Endothelial cell of umbilical vein (primary cell): ENCODE measurements at regions not wholly inside any gene's neighbourhood (a gene's known extent, or its start where the extent isn't known, plus 50 kb on each side); places are given as distances from the start of the nearest gene placed in this dataset.

Experiments used
- BruUV-seq: library from RNA; stranded (reverse); fragments of 400-500 nt; replicated peaks from 2 replicates; lab custom pipeline; 2021; lab: Mats Ljungman, UMichigan
- CTCF ChIA-PET: fragments of 300-600, 350-600 bp; sonication (Branson Sonifier 250); formaldehyde crosslinking; loops from one replicate; lab custom pipeline; 2021; ENCODE audit warnings: antibody characterized with exemption, inconsistent platforms; lab: Charles Lee
- POLR2A ChIA-PET: fragments of 300-600, 350-600 bp; sonication (Branson Sonifier 250); formaldehyde crosslinking; loops from one replicate; lab custom pipeline; 2021; ENCODE audit warnings: antibody characterized with exemption, inconsistent platforms; lab: Charles Lee
- DNase-seq: peaks from one replicate; pipeline ENCODE4 v3.0.0-alpha.2; 2011; ENCODE audit warnings: low read depth, low spot score
- FAIRE-seq: peaks from 2 replicates; lab custom pipeline; 2011; peaks lifted over from hg19 to GRCh38; lab: Jason Lieb, UNC
- H2AFZ ChIP-seq: 2 replicates; pipeline ENCODE4 v1.6.0; 2012; ENCODE audit warnings: low read depth, low read length, control low read depth, inconsistent platforms
- H3K27ac ChIP-seq: 2 replicates; pipeline ENCODE4 v1.5.1; 2011; ENCODE audit warnings: low read depth, mild to moderate bottlenecking, control low read depth, low read length, moderate library complexity; ENCODE audit not compliant: insufficient read depth
- H3K27me3 ChIP-seq, 2 experiments: 2 replicates each; pipeline versions ENCODE4 v1.6.0 to v1.6.1; 2011; ENCODE audit warnings: low read length in 2 of 2, mixed read lengths in 1 of 2; ENCODE audit not compliant: control insufficient read depth in 2 of 2, insufficient read depth in 2 of 2
- H3K36me3 ChIP-seq, 2 experiments: 2 replicates in 1 of 2; 3 replicates in 1 of 2; pipeline ENCODE4 v1.5.1; 2011; ENCODE audit warnings: low read length in 2 of 2, mild to moderate bottlenecking in 1 of 2, moderate library complexity in 1 of 2; ENCODE audit not compliant: control insufficient read depth in 2 of 2, insufficient read depth in 2 of 2; ENCODE audit errors: extremely low read depth in 1 of 2
- H3K4me1 ChIP-seq: 3 replicates; pipeline ENCODE4 v1.5.1; 2011; ENCODE audit warnings: mild to moderate bottlenecking, low read length; ENCODE audit not compliant: control insufficient read depth, insufficient read depth; ENCODE audit errors: extremely low read depth
- H3K4me2 ChIP-seq: 2 replicates; pipeline ENCODE4 v1.6.1; 2011; ENCODE audit warnings: low read length, control low read depth, mixed read lengths; ENCODE audit not compliant: insufficient read depth
- H3K4me3 ChIP-seq, 3 experiments: fragments of 200-600 bp in 1 of 3; sonication (generic), shearing (Covaris generic) in 1 of 3; replicated peaks in 1 of 3; 2 replicates each; pipeline ENCODE4 v1.5.1; 2011 to 2016; ENCODE audit warnings: control low read depth in 3 of 3, low read length in 3 of 3, mild to moderate bottlenecking in 2 of 3, inconsistent platforms in 1 of 3, low read depth in 1 of 3, moderate library complexity in 1 of 3; ENCODE audit not compliant: insufficient read depth in 1 of 3
- H3K79me2 ChIP-seq: 2 replicates; pipeline ENCODE4 v1.6.0; 2012; ENCODE audit warnings: low read length, inconsistent platforms; ENCODE audit not compliant: control insufficient read depth, insufficient read depth
- H3K9ac ChIP-seq: replicated peaks from 2 replicates; pipeline ENCODE3; 2011; ENCODE audit warnings: low read length, control low read depth; ENCODE audit not compliant: insufficient read depth; ENCODE audit errors: extremely low read depth
- H3K9me1 ChIP-seq: replicated peaks from 3 replicates; pipeline ENCODE4 v1.6.0; 2011; ENCODE audit warnings: mild to moderate bottlenecking, low read length; ENCODE audit not compliant: control insufficient read depth, insufficient read depth; ENCODE audit errors: extremely low read depth
- H3K9me3 ChIP-seq: replicated peaks from 2 replicates; pipeline ENCODE4 v1.5.1; 2012; ENCODE audit warnings: low read length, inconsistent platforms; ENCODE audit not compliant: control insufficient read depth, insufficient read depth
- H4K20me1 ChIP-seq: replicated peaks from 2 replicates; pipeline ENCODE3; 2011; ENCODE audit warnings: mild to moderate bottlenecking, low read length; ENCODE audit not compliant: control insufficient read depth, insufficient read depth; ENCODE audit errors: extremely low read depth
- FOS ChIP-seq: IDR thresholded peaks from 2 replicates; pipeline ENCODE4 v1.6.1; 2011; ENCODE audit warnings: mild to moderate bottlenecking, low read length, moderate library complexity, borderline replicate concordance; ENCODE audit not compliant: insufficient read depth
- GATA2 ChIP-seq: IDR thresholded peaks from 2 replicates; pipeline ENCODE4 v1.7.0; 2011; ENCODE audit warnings: low read depth, mild to moderate bottlenecking, moderate library complexity, mixed read lengths, low read length; ENCODE audit not compliant: insufficient read length, insufficient read depth
- JUN ChIP-seq: IDR thresholded peaks from 2 replicates; pipeline ENCODE4 v1.6.1; 2011; ENCODE audit warnings: borderline replicate concordance, low read depth; ENCODE audit not compliant: insufficient read length, insufficient read depth
- MYC ChIP-seq: IDR thresholded peaks from one replicate; pipeline ENCODE4 v1.6.1; 2011; ENCODE audit warnings: mild to moderate bottlenecking, low read depth, low read length
- POLR2A ChIP-seq: IDR thresholded peaks from 2 replicates; pipeline ENCODE4 v1.6.1; 2012; ENCODE audit warnings: low read depth, mild to moderate bottlenecking, control low read depth, low read length
- POLR2AphosphoS5 ChIP-seq: IDR thresholded peaks from 2 replicates; pipeline ENCODE4 v1.6.1; 2012; ENCODE audit warnings: low read depth, mild to moderate bottlenecking, control low read depth, low read length, moderate library complexity; ENCODE audit not compliant: insufficient read depth
- dilution Hi-C: fragments of 300-500 bp; cut with MboI; formaldehyde crosslinking; loops from one replicate; pipeline ENCODE4 v1.15.0; 2019; ENCODE audit warnings: low sequenced_read_pairs; ENCODE audit not compliant: extremely low pct_ligation_motif_present
- intact Hi-C: fragments of 100-400 bp; cut with micrococcal nuclease; formaldehyde crosslinking; loops from one replicate; pipeline ENCODE4 v1.10.0; 2022
- TF ChIP-seq, protein P1 (sequence below): IDR thresholded peaks from 2 replicates; pipeline ENCODE4 v1.6.1; 2011; ENCODE audit not compliant: insufficient read depth, insufficient read length
- TF ChIP-seq, protein P2 (sequence below), 2 donors: IDR thresholded peaks; 1 replicate in 1 of 2; 2 replicates in 1 of 2; pipeline ENCODE4 v1.5.1; 2011; ENCODE audit warnings: low read length in 2 of 2, mild to moderate bottlenecking in 2 of 2, moderate library complexity in 2 of 2, control low read depth in 1 of 2, inconsistent platforms in 1 of 2, low read depth in 1 of 2; ENCODE audit not compliant: insufficient read depth in 1 of 2; ENCODE audit errors: extremely low read depth in 1 of 2

DNA sequence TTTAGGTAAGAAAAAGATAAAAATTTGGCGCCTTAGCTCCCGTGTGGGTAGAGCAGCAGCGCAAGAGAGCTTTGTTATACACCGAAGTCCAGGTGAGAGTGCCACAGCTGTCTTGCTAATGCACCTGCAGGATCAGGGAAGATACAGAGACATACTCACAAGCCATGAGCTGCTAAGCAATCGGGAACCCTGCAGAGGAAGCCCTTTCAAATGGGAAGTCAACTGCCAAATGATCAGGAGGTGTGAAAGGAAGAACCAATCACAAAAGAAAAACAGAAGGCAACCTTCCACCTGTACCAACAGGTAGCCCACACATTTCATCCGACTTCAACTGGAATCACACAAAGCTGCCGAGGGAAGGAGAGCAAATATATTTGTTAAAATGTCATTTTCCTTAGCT is 610.5 kb upstream of the PFKP start:
- intact Hi-C loops, result no loop called here
- Histone ChIP-seq H3K4me1 (no peaks in the 10 kb centered on the region), H3K9me3 (no peaks in the 10 kb centered on the region), H4K20me1 (no peaks in the 10 kb centered on the region), H3K9me1 (no peaks in the 10 kb centered on the region), H2AFZ (no peak overlapping the region), H3K4me3 (no peak overlapping the region), H3K9ac (no peak overlapping the region), H3K4me2 (no peak overlapping the region), H3K36me3 (no peaks in the 10 kb centered on the region), H3K27me3 (no peaks in the 10 kb centered on the region), H3K27ac (no peak overlapping the region), H3K79me2 (no peaks in the 10 kb centered on the region)
- TF ChIP-seq JUN (no peak), POLR2AphosphoS5 (no peak), GATA2 (no peak), MYC (no peak), FOS (no peak), POLR2A (no peak)
- TF ChIP-seq, protein P1, sequence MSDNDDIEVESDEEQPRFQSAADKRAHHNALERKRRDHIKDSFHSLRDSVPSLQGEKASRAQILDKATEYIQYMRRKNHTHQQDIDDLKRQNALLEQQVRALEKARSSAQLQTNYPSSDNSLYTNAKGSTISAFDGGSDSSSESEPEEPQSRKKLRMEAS, result no peak
- TF ChIP-seq, protein P2, sequence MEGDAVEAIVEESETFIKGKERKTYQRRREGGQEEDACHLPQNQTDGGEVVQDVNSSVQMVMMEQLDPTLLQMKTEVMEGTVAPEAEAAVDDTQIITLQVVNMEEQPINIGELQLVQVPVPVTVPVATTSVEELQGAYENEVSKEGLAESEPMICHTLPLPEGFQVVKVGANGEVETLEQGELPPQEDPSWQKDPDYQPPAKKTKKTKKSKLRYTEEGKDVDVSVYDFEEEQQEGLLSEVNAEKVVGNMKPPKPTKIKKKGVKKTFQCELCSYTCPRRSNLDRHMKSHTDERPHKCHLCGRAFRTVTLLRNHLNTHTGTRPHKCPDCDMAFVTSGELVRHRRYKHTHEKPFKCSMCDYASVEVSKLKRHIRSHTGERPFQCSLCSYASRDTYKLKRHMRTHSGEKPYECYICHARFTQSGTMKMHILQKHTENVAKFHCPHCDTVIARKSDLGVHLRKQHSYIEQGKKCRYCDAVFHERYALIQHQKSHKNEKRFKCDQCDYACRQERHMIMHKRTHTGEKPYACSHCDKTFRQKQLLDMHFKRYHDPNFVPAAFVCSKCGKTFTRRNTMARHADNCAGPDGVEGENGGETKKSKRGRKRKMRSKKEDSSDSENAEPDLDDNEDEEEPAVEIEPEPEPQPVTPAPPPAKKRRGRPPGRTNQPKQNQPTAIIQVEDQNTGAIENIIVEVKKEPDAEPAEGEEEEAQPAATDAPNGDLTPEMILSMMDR (IDR thresholded peaks at IDR 0.05; ENCODE audit: extremely low read depth in 1 of 2, insufficient read depth in 1 of 2, low read depth in 1 of 2, low read length in 2 of 2), result no peak
- BruUV-seq, result no TSS peak
- POLR2A ChIA-PET, result no interaction called here
- dilution Hi-C loops, result no loop called here
- no peak for FAIRE-seq
- no peak for DNase-seq
- CTCF ChIA-PET, result no interaction called here
